Memory B cell (primary cell): ENCODE measurements at regions not wholly inside any gene's neighbourhood (a gene's known extent, or its start where the extent isn't known, plus 50 kb on each side); places are given as distances from the start of the nearest gene placed in this dataset.
"Not testable (repeated sequence)": the region's sequence is repeated elsewhere in the genome, so short reads cannot be mapped to it uniquely, and the experiment has no call there.

Source experiments
- ATAC-seq: fragments of 150-1000 bp; cut with Tn5 transposase; 2 replicates; pipeline ENCODE4 v1.10.0; 2021; ENCODE audit warnings: low read depth, mild to moderate bottlenecking, moderate library complexity
- DNase-seq, 2 donors: peaks; one replicate each; pipeline ENCODE4 v3.0.0; 2022; ENCODE audit warnings: low spot score in 2 of 2
- H3K27ac Mint-ChIP-seq: one replicate; pipeline ENCODE4 v1.8.0; 2022; ENCODE audit warnings: mild to moderate bottlenecking, moderate library complexity, mixed read lengths
- H3K27me3 Mint-ChIP-seq: one replicate; pipeline ENCODE4 v1.8.0; 2022; ENCODE audit warnings: mixed read lengths
- H3K36me3 Mint-ChIP-seq: one replicate; pipeline ENCODE4 v1.8.0; 2022; ENCODE audit warnings: mild to moderate bottlenecking, mixed read lengths
- H3K4me1 Mint-ChIP-seq: one replicate; pipeline ENCODE4 v1.8.0; 2022; ENCODE audit warnings: mixed read lengths
- H3K4me3 Mint-ChIP-seq: one replicate; pipeline ENCODE4 v1.8.0; 2022; ENCODE audit warnings: mild to moderate bottlenecking, moderate library complexity, mixed read lengths
- H3K9me3 Mint-ChIP-seq: one replicate; pipeline ENCODE4 v1.8.0; 2022; ENCODE audit warnings: mixed read lengths

- peak overlapping the region; percentile 5 for H3K4me3 Mint-ChIP-seq
- ATAC-seq (peak; percentile 84), DNase-seq (peak in 1 of 2 donors; percentile 47)
- H3K27ac Mint-ChIP-seq: peak overlapping the region; percentile 61
- no peaks in the 10 kb centered on the region for H3K27me3 Mint-ChIP-seq
- H3K9me3 Mint-ChIP-seq: peaks cover 2% of the 10 kb centered on the region
- peaks cover 42% of the 10 kb centered on the region for H3K4me1 Mint-ChIP-seq
- H3K36me3 Mint-ChIP-seq: peaks cover 4% of the 10 kb centered on the region
Measured at GRCh38 chr12:47312808-47313426, 233.2 kb upstream of the AMIGO2 start.

DNA sequence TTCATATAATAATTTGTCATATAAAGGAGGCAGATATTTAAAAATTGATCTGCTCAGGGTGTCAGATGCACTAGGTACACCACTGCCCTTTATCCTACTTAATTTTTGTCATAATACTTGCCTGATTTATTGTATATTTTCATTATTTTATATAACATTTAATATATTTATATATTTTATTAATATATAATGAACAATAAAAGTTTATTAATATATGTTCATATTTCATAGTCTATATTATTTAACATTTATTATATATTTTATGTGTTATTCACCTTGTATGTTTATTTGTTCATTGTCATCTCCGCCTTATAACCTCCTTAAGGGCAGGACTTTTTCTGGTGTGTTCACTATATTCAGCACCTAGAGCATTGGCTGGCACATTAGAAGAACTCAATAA, 232.4 kb upstream of the AMIGO2 start:
- Mint-ChIP-seq H3K27me3 (no peaks in the 10 kb centered on the region), H3K4me1 (peaks cover 50% of the 10 kb centered on the region), H3K9me3 (peaks cover 2% of the 10 kb centered on the region), H3K4me3 (no peak overlapping the region), H3K27ac (peak overlapping the region; percentile 61), H3K36me3 (peaks cover 4% of the 10 kb centered on the region)
- ATAC-seq (no peak), DNase-seq (no peak)

DNA sequence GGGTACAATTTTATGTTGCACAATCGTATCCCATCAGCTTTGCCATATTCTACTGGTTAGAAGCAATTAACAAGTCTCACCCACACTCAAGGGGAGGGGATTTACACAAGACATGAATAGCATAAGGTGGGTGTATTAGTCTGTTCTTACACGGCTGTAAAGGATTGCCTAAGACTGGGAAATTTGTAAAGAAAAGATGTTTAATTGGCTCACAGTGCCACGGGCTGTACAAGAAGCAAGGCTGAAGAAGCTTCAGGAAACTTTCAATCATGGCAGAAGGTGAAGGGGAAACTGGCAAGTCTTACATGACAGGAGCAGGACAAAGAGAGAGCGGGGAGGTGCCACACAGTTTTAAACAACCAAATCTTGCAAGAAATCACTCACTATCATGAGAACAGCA, 231.8 kb upstream of the AMIGO2 start:
- ATAC-seq: no peak
- H3K36me3 Mint-ChIP-seq: peaks cover 4% of the 10 kb centered on the region
- no peaks in the 10 kb centered on the region for H3K27me3 Mint-ChIP-seq
- no peak for DNase-seq
- peaks cover 52% of the 10 kb centered on the region for H3K4me1 Mint-ChIP-seq
- no peak overlapping the region for H3K4me3 Mint-ChIP-seq
- peak overlapping the region; percentile 48 for H3K27ac Mint-ChIP-seq
- peaks cover 2% of the 10 kb centered on the region for H3K9me3 Mint-ChIP-seq

DNA sequence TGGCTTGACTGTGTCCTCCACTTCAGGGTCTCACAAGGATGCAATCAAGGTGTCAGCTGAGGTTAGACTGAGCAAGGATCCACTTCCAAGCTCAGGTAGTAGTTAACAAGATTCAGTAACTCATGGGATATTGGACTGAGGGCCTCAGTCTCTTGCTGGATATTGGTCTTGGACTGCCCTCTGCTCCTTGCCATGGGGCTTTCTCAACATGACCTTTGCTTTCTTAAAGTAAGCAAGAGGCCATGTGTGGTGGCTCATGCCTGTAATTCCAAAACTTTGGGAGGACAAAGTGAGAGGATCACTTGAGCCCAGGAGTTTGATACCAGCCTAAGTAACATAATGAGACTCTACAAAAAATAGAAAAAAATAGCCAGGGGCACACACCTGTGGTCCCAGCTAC, 231.3 kb upstream of the AMIGO2 start:
- Mint-ChIP-seq H3K36me3 (peaks cover 7% of the 10 kb centered on the region), H3K4me3 (no peak overlapping the region), H3K9me3 (peaks cover 2% of the 10 kb centered on the region), H3K4me1 (peaks cover 50% of the 10 kb centered on the region), H3K27me3 (no peaks in the 10 kb centered on the region), H3K27ac (peak overlapping the region; percentile 48)
- DNase-seq: no peak
- ATAC-seq: no peak

GRCh38 chr12:47308672-47309071, 228.9 kb upstream of the AMIGO2 start:
- H3K36me3 Mint-ChIP-seq: peaks cover 14% of the 10 kb centered on the region
- H3K4me1 Mint-ChIP-seq: peaks cover 36% of the 10 kb centered on the region
- H3K27ac Mint-ChIP-seq: peak overlapping the region; percentile 93
- H3K4me3 Mint-ChIP-seq: no peak overlapping the region
- no peak for ATAC-seq
- DNase-seq: no peak
- no peaks in the 10 kb centered on the region for H3K27me3 Mint-ChIP-seq
- H3K9me3 Mint-ChIP-seq: peaks cover 4% of the 10 kb centered on the region

- Mint-ChIP-seq H3K4me3 (peak overlapping the region; percentile 95), H3K9me3 (peaks cover 6% of the 10 kb centered on the region), H3K27me3 (no peaks in the 10 kb centered on the region), H3K36me3 (peaks cover 17% of the 10 kb centered on the region), H3K27ac (peak overlapping the region; percentile 93), H3K4me1 (peaks cover 35% of the 10 kb centered on the region)
- ATAC-seq (peak; percentile 91), DNase-seq (peak; percentile 30 to 52)
Measured at GRCh38 chr12:47307680-47308399, 228.1 kb upstream of the AMIGO2 start.

- Mint-ChIP-seq H3K36me3 (peaks cover 18% of the 10 kb centered on the region), H3K27ac (peak overlapping the region; percentile 93), H3K4me3 (peak overlapping the region; percentile 95), H3K4me1 (peaks cover 40% of the 10 kb centered on the region)
- DNase-seq: peak; percentile 21 to 24
- H3K27me3 Mint-ChIP-seq, H3K9me3 Mint-ChIP-seq: not testable (repeated sequence)
- ATAC-seq: peak; percentile 54
Measured at GRCh38 chr12:47306773-47307679, 227.3 kb upstream of the AMIGO2 start.

DNA sequence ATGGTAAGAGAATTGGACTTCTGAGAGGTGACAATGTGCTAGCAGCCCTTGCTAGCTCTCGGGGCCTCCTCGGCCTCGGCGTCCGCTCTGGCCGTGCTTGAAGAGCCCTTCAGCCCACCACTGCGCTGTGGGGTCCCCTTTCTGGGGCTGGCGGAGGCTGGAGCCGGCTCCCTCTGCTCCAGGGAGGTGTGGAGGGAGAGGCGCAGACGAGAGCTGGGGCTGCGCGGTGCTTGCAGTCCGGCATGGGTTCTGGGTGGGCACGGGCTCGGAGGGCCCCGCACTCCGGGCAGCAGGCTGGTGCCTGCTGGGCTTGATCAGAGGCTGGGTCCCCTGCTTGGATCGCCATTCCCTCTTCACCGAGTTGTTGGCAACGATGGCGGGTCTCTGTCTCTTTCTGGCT, 226.4 kb upstream of the AMIGO2 start:
- DNase-seq: no peak
- peaks cover 6% of the 10 kb centered on the region for H3K9me3 Mint-ChIP-seq
- H3K4me1 Mint-ChIP-seq: peaks cover 41% of the 10 kb centered on the region
- no peak for ATAC-seq
- H3K4me3 Mint-ChIP-seq: no peak overlapping the region
- H3K36me3 Mint-ChIP-seq: peaks cover 14% of the 10 kb centered on the region
- H3K27ac Mint-ChIP-seq: no peak overlapping the region
- H3K27me3 Mint-ChIP-seq: no peaks in the 10 kb centered on the region

DNA sequence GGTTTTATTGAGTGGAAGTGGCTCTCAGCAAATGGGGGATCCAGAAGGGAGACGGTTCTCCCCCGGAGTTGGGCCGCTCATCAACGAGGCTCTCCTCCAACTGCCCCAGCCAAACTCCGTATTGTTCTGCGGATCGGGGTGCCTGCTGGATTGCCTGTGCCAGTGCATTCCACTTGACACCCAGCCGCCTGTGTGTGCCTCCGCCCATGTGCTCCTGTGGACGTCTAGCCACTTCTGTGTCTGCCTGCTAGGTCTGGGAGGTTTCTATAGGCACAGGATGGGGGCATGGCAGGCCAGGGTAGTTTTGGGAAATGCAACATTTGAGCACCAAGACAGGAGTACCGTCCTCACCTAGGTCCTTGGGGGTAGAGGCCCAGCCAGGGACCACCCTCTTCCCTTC, 225.7 kb upstream of the AMIGO2 start:
- Mint-ChIP-seq H3K4me1 (peaks cover 39% of the 10 kb centered on the region), H3K27ac (no peak overlapping the region), H3K36me3 (peaks cover 14% of the 10 kb centered on the region), H3K9me3 (peaks cover 6% of the 10 kb centered on the region), H3K4me3 (no peak overlapping the region), H3K27me3 (no peaks in the 10 kb centered on the region)
- no peak for ATAC-seq
- DNase-seq: no peak

- Mint-ChIP-seq H3K4me3 (no peak overlapping the region), H3K4me1 (peaks cover 42% of the 10 kb centered on the region), H3K27me3 (no peaks in the 10 kb centered on the region), H3K9me3 (peaks cover 8% of the 10 kb centered on the region), H3K27ac (peak overlapping the region; percentile 17), H3K36me3 (peaks cover 18% of the 10 kb centered on the region)
- no peak for DNase-seq
- ATAC-seq: no peak
Measured at GRCh38 chr12:47303995-47304560, 224.3 kb upstream of the AMIGO2 start.

DNA sequence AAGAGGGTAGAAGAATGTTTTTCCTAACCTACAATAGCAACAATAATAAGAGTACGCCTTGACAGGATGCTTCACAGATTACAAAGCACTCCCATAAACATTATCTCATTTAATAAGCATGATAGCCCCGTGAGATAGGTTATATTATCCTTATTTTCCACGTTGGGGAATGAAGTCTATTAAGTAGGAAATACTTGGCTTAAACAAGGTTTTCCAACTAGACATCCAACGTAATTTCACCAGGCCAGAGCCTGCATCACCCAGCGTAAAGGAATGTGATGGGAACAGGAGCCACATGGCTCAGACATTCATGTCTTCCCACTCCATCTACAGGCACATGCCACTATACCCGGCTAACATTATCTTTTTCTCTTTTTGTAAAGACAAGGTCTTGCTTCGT, 223.4 kb upstream of the AMIGO2 start:
- peak overlapping the region; percentile 17 for H3K27ac Mint-ChIP-seq

GRCh38 chr12:47302111-47302671, 222.4 kb upstream of the AMIGO2 start:
- H3K4me3 Mint-ChIP-seq: no peak overlapping the region
- H3K27ac Mint-ChIP-seq: peak overlapping the region; percentile 17
- no peaks in the 10 kb centered on the region for H3K27me3 Mint-ChIP-seq
- DNase-seq (no peak), ATAC-seq (peak; percentile 72)
- H3K36me3 Mint-ChIP-seq: peaks cover 22% of the 10 kb centered on the region
- H3K4me1 Mint-ChIP-seq: peaks cover 34% of the 10 kb centered on the region
- peaks cover 12% of the 10 kb centered on the region for H3K9me3 Mint-ChIP-seq

More for the DNA sequence above, 223.4 kb upstream of the AMIGO2 start:
- Mint-ChIP-seq H3K4me3 (no peak overlapping the region), H3K9me3 (peaks cover 12% of the 10 kb centered on the region), H3K4me1 (peaks cover 42% of the 10 kb centered on the region), H3K36me3 (peaks cover 22% of the 10 kb centered on the region), H3K27me3 (no peaks in the 10 kb centered on the region)
- no peak for ATAC-seq
- DNase-seq: no peak

- ATAC-seq (no peak), DNase-seq (no peak)
- Mint-ChIP-seq H3K36me3 (peaks cover 14% of the 10 kb centered on the region), H3K4me1 (peaks cover 30% of the 10 kb centered on the region), H3K9me3 (peaks cover 12% of the 10 kb centered on the region), H3K4me3 (no peak overlapping the region), H3K27me3 (no peaks in the 10 kb centered on the region), H3K27ac (no peak overlapping the region)
Measured at GRCh38 chr12:47299586-47299985, 219.8 kb upstream of the AMIGO2 start.
